GM10248 (cell line): ENCODE measurements at regions not wholly inside any gene's neighbourhood (a gene's known extent, or its start where the extent isn't known, plus 50 kb on each side); places are given as distances from the start of the nearest gene placed in this dataset.

ENCODE experiments used
- CTCF ChIA-PET: fragments of 300-600 bp; sonication (Branson Sonifier 250); formaldehyde crosslinking; extraction: SDS; loops from one replicate; lab custom pipeline; 2021; ENCODE audit warnings: antibody characterized with exemption; lab: Yijun Ruan, JAX
- POLR2A ChIA-PET: fragments of 350-650 bp; sonication (Branson Sonifier 250); formaldehyde crosslinking; extraction: SDS; loops from one replicate; lab custom pipeline; 2020; ENCODE audit warnings: antibody characterized with exemption; lab: Yijun Ruan, JAX
- DNase-seq: peaks from one replicate; pipeline ENCODE4 v3.0.0; 2012; ENCODE audit errors: extremely low spot score
- TF ChIP-seq, protein P1 (sequence below): IDR thresholded peaks from 2 replicates; pipeline ENCODE4 v1.5.1; 2012; ENCODE audit warnings: mild to moderate bottlenecking, low read depth; ENCODE audit errors: extremely low read depth, missing control alignments, control extremely low read depth

DNA sequence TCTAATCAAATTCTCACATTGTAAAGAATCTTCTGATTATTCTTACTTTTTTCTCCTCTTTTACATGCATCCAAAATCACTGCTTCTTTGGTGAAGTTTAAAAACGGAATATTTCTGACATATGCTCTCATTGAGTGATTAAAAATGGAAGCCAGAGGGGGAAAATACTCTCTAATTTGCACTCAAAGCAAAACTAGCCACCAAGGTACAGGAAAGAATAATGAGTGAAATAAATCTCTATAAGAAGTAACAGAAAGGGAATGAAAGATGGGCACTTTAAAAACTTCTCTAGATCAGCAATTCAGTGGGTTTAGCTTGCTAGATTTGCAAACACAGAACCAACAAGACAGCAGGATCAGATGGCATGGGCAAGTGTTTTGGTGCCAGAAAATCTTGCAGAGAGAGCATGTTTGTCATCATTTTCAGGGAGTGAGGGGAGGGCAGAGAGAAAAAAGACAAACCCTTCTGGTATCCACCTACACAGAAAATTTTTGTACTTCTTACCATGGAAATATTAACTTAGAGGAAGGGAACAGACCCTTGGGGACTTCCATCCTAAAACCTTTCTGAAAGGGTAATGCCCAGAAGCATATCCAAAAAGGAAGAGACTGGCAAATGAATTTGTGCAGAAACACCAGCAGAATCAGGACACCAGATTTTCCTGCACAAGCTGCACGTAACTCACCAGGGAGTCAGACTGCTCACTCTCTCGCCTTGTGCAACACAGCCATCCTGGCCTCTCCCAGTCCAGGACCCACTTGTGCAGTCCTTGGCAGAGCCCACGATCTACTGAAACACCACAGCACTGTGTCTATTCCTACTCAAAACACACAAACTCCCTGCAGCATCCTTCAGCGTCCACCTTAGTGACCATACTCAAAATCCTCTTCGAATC lies 270.2 kb upstream of the PRDM1 start:
- ChIA-PET POLR2A (no interaction called here), CTCF (no interaction called here)
- TF ChIP-seq, protein P1, sequence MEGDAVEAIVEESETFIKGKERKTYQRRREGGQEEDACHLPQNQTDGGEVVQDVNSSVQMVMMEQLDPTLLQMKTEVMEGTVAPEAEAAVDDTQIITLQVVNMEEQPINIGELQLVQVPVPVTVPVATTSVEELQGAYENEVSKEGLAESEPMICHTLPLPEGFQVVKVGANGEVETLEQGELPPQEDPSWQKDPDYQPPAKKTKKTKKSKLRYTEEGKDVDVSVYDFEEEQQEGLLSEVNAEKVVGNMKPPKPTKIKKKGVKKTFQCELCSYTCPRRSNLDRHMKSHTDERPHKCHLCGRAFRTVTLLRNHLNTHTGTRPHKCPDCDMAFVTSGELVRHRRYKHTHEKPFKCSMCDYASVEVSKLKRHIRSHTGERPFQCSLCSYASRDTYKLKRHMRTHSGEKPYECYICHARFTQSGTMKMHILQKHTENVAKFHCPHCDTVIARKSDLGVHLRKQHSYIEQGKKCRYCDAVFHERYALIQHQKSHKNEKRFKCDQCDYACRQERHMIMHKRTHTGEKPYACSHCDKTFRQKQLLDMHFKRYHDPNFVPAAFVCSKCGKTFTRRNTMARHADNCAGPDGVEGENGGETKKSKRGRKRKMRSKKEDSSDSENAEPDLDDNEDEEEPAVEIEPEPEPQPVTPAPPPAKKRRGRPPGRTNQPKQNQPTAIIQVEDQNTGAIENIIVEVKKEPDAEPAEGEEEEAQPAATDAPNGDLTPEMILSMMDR: no peak
- no peak for DNase-seq

DNA sequence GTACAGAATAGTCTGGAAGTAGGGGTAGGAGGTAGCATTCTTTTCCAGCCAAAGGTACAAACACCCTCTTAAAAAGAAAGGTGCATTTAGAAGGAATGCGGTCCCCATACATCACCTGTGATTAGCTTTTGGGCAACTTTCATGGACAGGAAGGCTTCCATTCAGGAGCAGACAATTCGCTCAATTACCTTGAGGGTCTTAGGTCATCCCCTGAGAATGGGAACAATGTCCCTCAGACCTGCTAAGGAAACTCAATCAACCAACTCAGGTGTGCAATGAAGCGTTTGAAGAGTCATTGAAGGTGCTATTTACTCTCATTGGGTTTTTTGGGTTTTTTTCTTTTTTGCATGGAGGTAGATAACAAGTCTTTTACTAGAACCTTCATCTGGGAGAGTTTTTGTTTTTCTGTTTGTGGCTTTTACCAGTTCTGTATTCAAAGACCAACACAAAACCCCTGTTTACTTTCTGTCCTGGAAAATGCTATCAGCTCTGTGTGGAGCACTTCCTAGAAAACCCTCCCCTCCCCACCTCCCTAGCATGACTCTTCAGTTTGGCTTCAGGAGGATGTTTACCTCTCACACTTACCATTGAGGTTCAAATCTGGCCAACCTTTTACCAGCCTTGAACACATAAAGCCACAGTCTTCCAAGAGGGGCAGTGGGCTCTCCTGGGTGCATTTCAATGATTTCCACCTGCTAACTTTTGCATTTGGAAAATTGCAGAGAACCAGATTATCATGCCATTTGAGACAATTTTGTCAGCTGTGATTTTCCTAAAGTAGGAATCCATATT lies 271.2 kb upstream of the PRDM1 start:
- ChIA-PET POLR2A (no interaction called here), CTCF (interaction anchor here (1.2 kb wide), 1 partner anchor 12 kb away, joined by 3 read pairs; no protein-coding TSS in a partner anchor)
- TF ChIP-seq, protein P1: no peak
- no peak for DNase-seq

DNA sequence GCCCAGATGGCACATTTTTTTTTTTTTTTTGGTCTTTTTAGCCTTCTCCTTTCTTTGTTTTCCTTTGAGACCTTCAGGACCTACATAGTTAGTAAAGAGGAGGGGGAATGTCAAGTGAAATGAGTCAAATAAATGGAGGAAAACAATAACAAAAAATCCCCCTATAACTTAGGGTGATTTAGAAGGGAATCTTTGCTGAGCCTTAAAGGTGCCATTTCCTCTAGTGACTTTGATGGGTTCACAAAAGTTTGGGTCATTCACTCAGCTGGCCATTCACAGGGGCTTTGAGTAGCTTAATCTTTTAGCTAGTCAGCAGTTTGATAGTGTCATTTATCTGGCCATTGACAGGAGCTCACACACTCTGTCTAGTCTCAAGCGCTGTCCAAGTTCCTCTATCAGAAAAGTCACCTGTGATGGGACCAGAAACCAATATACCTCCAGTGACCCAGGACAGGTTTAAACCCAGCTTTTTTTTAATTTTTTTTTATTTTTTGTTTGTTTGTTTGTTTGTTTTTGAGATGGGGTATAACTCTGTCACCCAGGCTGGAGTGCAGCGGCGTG lies 275.1 kb upstream of the PRDM1 start:
- no peak for DNase-seq
- TF ChIP-seq, protein P1: no peak
- ChIA-PET POLR2A (no interaction called here), CTCF (interaction anchor here (0.7 to 2.6 kb wide), 4 partner anchors 13 to 39 kb away, joined by 3 to 6 read pairs (median 3); no protein-coding TSS in a partner anchor)

DNA sequence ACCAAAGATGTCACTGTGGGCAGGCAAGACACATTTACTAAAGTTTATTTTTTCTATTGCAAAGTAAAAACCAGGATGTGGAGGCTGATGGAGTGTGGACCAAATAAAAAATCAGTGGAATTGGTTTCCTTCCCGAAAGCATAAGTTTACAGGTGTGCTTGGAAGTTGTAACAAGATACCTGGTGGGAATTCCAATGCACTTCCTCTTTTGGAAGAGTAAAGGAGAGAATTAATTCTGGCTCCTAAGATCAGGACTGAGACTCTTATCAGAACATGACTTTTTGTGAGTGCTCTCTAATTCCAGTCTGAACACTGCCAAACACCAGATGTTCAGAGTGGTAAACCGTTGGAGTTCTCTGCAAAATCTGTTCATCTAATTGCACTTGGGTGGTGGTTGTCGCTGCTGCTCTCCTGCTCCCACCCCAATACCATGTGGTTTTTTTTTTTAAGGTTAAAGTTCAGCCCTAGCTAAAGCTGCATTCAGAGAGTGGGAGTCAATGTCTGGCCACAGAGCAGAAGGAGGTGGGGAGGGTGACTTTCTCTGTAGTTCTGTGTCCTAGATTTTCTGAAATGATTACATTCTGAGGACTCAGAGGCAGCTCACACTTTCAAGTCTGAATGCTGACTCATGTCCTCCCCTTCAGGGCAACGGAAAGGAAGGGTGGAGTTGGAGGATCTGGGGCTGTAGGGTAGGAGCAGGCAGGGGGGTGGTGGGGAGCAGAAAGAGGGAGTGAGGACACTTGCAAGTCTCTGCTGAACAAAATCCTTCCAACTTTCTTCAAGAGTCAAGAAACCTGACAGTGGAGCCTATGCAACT lies 275.8 kb upstream of the PRDM1 start:
- no peak for DNase-seq
- CTCF ChIA-PET: interaction anchor here (1.2 to 2.6 kb wide), 3 partner anchors 12 to 89 kb away, joined by 3 to 6 read pairs (median 3); no protein-coding TSS in a partner anchor
- POLR2A ChIA-PET: no interaction called here
- TF ChIP-seq, protein P1: no peak

DNA sequence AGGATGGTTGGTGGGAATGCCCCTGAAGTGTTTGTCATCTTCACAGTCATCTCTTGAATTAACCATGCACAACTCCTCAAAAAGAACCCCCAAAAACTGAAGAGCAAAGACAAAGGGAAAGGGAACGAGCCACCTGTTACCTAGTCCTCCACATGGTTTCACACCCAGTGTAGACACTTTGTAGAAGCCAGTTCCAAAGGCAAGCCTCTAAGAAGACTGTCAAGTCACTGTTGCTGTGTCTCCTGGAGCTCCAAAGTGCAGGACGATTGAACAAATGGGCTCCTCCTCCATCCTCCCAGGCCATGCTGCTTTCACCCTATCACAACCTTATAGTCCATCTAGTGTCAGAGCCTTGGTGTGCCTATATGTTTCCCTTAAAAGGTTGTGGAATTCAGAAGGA lies 277.6 kb upstream of the PRDM1 start:
- ChIA-PET CTCF (interaction anchor here (1.2 kb wide), 1 partner anchor 13 kb away, joined by 3 read pairs; no protein-coding TSS in a partner anchor), POLR2A (no interaction called here)
- TF ChIP-seq, protein P1: no peak

More for the DNA sequence above, 277.6 kb upstream of the PRDM1 start:
- DNase-seq: no peak
